ENCODE measurements at regions not wholly inside any gene's neighbourhood (a gene's known extent, or its start where the extent isn't known, plus 50 kb on each side); places are given as distances from the start of the nearest gene placed in this dataset.

DNA sequence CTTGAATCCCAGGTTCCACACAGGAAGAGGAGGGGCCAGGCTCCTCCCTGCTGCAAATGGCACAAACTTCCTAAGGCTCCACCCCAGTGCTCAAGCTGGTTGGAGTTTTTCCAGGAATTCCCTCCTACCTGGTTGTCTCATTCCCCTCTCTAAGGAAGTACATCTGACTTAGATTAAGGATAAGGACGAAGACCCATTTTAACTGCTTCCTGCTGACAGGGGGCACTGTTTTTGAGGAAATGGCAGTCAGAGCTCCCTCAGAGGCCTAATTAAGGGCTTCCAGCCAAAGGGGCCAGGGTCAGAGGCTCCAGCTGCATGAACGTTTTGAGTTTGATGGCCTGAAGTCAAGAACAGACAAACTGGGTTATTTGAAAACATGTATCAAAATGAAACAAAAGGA, 1084.7 kb downstream of the SLC6A15 start:
- no peak for TF ChIP-seq CTCF (optimal IDR thresholded peaks at IDR 0.05 in 1 of 3, IDR thresholded peaks at IDR 0.05 in 1 of 3, conservative IDR thresholded peaks at IDR 0.05 in 1 of 3; ENCODE audit: extremely low read depth in 1 of 3, insufficient read depth in 2 of 3, low read length in 3 of 3)
- TF ChIP-seq EZH2 (IDR thresholded peaks at IDR 0.05; ENCODE audit: low read length): no peak

All from keratinocyte (primary cell).